Esophagus muscularis mucosa (tissue), 4 donors: ENCODE measurements at regions not wholly inside any gene's neighbourhood (a gene's known extent, or its start where the extent isn't known, plus 50 kb on each side); places are given as distances from the start of the nearest gene placed in this dataset.
A peak's percentile ranks its signal among the peaks of the same experiment; 100 is the strongest.

Source experiments
- DNase-seq: peaks from one replicate; pipeline ENCODE4 v3.0.0-alpha.2; 2017; ENCODE audit errors: extremely low spot score
- H3K27ac ChIP-seq, 4 donors: fragments of 200-600 bp; sonication (generic); replicated peaks in 1 of 4; 1 replicate in 3 of 4; 2 replicates in 1 of 4; pipeline ENCODE4 v1.5.1; 2016 to 2019; ENCODE audit warnings: mild to moderate bottlenecking in 1 of 4
- H3K27me3 ChIP-seq, 4 donors: fragments of 200-600 bp; sonication (generic); one replicate each; pipeline versions ENCODE4 v1.5.1 to v1.6.0; 2016 to 2019
- H3K36me3 ChIP-seq, 4 donors: fragments of 200-600 bp; sonication (generic); one replicate each; pipeline ENCODE4 v1.5.1; 2016 to 2019
- H3K4me1 ChIP-seq, 4 donors: fragments of 200-600 bp; sonication (generic); one replicate each; pipeline ENCODE4 v1.5.1; 2016 to 2019
- H3K4me3 ChIP-seq, 4 donors: fragments of 200-600 bp; sonication (generic); 1 replicate in 2 of 4; 2 replicates in 2 of 4; pipeline ENCODE4 v1.5.1; 2016 to 2019; ENCODE audit warnings: mild to moderate bottlenecking in 4 of 4, moderate library complexity in 1 of 4
- H3K9me3 ChIP-seq, 4 donors: fragments of 200-600 bp; sonication (generic); 1 replicate in 3 of 4; 2 replicates in 1 of 4; pipeline ENCODE4 v1.5.1; 2016 to 2019
- CTCF ChIP-seq, 3 experiments: fragments of 200-600 bp in 2 of 3; fragments of 450-650 bp in 1 of 3; sonication (generic) in 2 of 3; IDR thresholded peaks; one replicate each; pipeline ENCODE4 v1.5.1; 2017 to 2019; ENCODE audit warnings: antibody characterized with exemption in 3 of 3, mild to moderate bottlenecking in 2 of 3, moderate library complexity in 1 of 3
- EP300 ChIP-seq: sonication (generic); formaldehyde crosslinking; IDR thresholded peaks from one replicate; pipeline ENCODE4 v1.6.1; 2017; ENCODE audit warnings: antibody characterized with exemption
- POLR2A ChIP-seq: fragments of 450-650 bp; IDR thresholded peaks from one replicate; pipeline ENCODE4 v1.6.1; 2017; ENCODE audit warnings: antibody characterized with exemption, moderate library complexity, mild to moderate bottlenecking, low read depth
- POLR2AphosphoS5 ChIP-seq, 2 donors: sonication (generic); formaldehyde crosslinking; IDR thresholded peaks; one replicate each; pipeline ENCODE4 v1.6.1; 2017; ENCODE audit warnings: antibody characterized with exemption in 2 of 2
- WGBS: methylation state at CpG from one replicate; pipeline ENCODE4 v1.1.5; 2018; 5-methylcytosine and 5-hydroxymethylcytosine counted together
- intact Hi-C: fragments of 100-400 bp; cut with DNase I; formaldehyde crosslinking; loops from one replicate; pipeline ENCODE4 v1.15.1; 2023

- Histone ChIP-seq H3K27ac (no peak overlapping the region), H3K36me3 (no peaks in the 10 kb centered on the region), H3K27me3 (peaks cover 0 to 24% (median 0%) of the 10 kb centered on the region in 4 donors), H3K4me1 (no peaks in the 10 kb centered on the region), H3K9me3 (no peaks in the 10 kb centered on the region), H3K4me3 (no peak overlapping the region)
- TF ChIP-seq EP300 (no peak), POLR2A (no peak), CTCF (IDR thresholded peaks at IDR 0.05) (no peak), POLR2AphosphoS5 (IDR thresholded peaks at IDR 0.05) (no peak)
- DNase-seq: peak; percentile 53
- intact Hi-C loops: no loop called here
- WGBS: 0% methylated on average over 1 of the region's 1 CpG
Measured at GRCh38 chr2:16520891-16521290, 144.7 kb downstream of the CYRIA start.

GRCh38 chr2:16515696-16516095 lies 149.9 kb downstream of the CYRIA start:
- H3K27ac ChIP-seq: no peak overlapping the region
- intact Hi-C loops: no loop called here
- no peak overlapping the region for H3K4me3 ChIP-seq
- TF ChIP-seq EP300 (no peak), POLR2AphosphoS5 (IDR thresholded peaks at IDR 0.05) (no peak), CTCF (IDR thresholded peaks at IDR 0.05) (no peak), POLR2A (no peak)
- no peaks in the 10 kb centered on the region for H3K4me1 ChIP-seq
- 71% methylated on average over 4 of the region's 4 CpGs for WGBS
- DNase-seq: no peak
- no peaks in the 10 kb centered on the region for H3K9me3 ChIP-seq
- no peaks in the 10 kb centered on the region for H3K36me3 ChIP-seq
- H3K27me3 ChIP-seq: peaks cover 0 to 9% (median 0%) of the 10 kb centered on the region in 4 donors

GRCh38 chr2:16513626-16514025 lies 152.0 kb downstream of the CYRIA start:
- intact Hi-C loops: no loop called here
- Histone ChIP-seq H3K27me3 (peaks cover 0 to 15% (median 8%) of the 10 kb centered on the region in 4 donors), H3K9me3 (no peaks in the 10 kb centered on the region), H3K4me3 (no peak overlapping the region), H3K36me3 (no peaks in the 10 kb centered on the region), H3K4me1 (peaks cover 0 to under 1% (median 0%) of the 10 kb centered on the region in 4 donors), H3K27ac (no peak overlapping the region)
- WGBS: 73% methylated on average over 2 of the region's 2 CpGs
- no peak for TF ChIP-seq CTCF (IDR thresholded peaks at IDR 0.05)
- no peak for TF ChIP-seq POLR2A
- no peak for TF ChIP-seq POLR2AphosphoS5 (IDR thresholded peaks at IDR 0.05)
- no peak for TF ChIP-seq EP300
- no peak for DNase-seq

- peaks cover 3 to 12% (median 11%) of the 10 kb centered on the region in 4 donors for H3K4me1 ChIP-seq
Measured at GRCh38 chr2:16511041-16511440, 154.6 kb downstream of the CYRIA start.

More at GRCh38 chr2:16511041-16511440, 154.6 kb downstream of the CYRIA start:
- TF ChIP-seq POLR2AphosphoS5 (IDR thresholded peaks at IDR 0.05): no peak
- no peak for TF ChIP-seq CTCF (IDR thresholded peaks at IDR 0.05)
- TF ChIP-seq EP300: no peak
- no peak for TF ChIP-seq POLR2A
- Histone ChIP-seq H3K36me3 (no peaks in the 10 kb centered on the region), H3K4me3 (no peak overlapping the region), H3K27ac (no peak overlapping the region), H3K27me3 (peaks cover 0 to 30% (median 13%) of the 10 kb centered on the region in 4 donors), H3K9me3 (no peaks in the 10 kb centered on the region)
- no peak for DNase-seq
- intact Hi-C loops: no loop called here
- WGBS: 81% methylated on average over 4 of the region's 4 CpGs
